Prostate gland (tissue), 2 donors: ENCODE measurements at regions not wholly inside any gene's neighbourhood (a gene's known extent, or its start where the extent isn't known, plus 50 kb on each side); places are given as distances from the start of the nearest gene placed in this dataset.
"Not testable (repeated sequence)": the region's sequence is repeated elsewhere in the genome, so short reads cannot be mapped to it uniquely, and the experiment has no call there.

Experiments used
- DNase-seq: peaks from one replicate; pipeline ENCODE4 v3.0.0-alpha.2; 2019; ENCODE audit warnings: low spot score
- H3K27ac ChIP-seq, 2 donors: fragments of 200-600 bp; sonication (generic); 2 replicates each; pipeline ENCODE4 v1.5.1; 2017 to 2019
- H3K27me3 ChIP-seq: fragments of 200-600 bp; sonication (generic); replicated peaks from 2 replicates; pipeline ENCODE4 v1.5.1; 2019; ENCODE audit not compliant: insufficient read depth
- H3K36me3 ChIP-seq, 2 donors: fragments of 200-600 bp; sonication (generic); 1 replicate in 1 of 2; 2 replicates in 1 of 2; pipeline versions ENCODE4 v1.5.1 to v1.8.1; 2017 to 2019
- H3K4me1 ChIP-seq: fragments of 200-600 bp; sonication (generic); replicated peaks from 2 replicates; pipeline ENCODE4 v1.5.1; 2019
- H3K4me3 ChIP-seq, 2 donors: fragments of 200-600 bp; sonication (generic); 2 replicates each; pipeline ENCODE4 v1.5.1; 2017 to 2019
- H3K9me3 ChIP-seq: fragments of 200-600 bp; sonication (generic); 2 replicates; pipeline ENCODE4 v1.5.1; 2017
- CTCF ChIP-seq, 4 experiments: fragments of 200-600 bp in 2 of 4; fragments of 450-650 bp in 2 of 4; sonication (generic) in 2 of 4; IDR thresholded peaks; 1 replicate in 3 of 4; 2 replicates in 1 of 4; pipeline ENCODE4 v1.5.1; 2016 to 2019; ENCODE audit warnings: antibody characterized with exemption in 4 of 4, mild to moderate bottlenecking in 2 of 4, moderate library complexity in 2 of 4
- POLR2A ChIP-seq: fragments of 450-650 bp; IDR thresholded peaks from one replicate; pipeline ENCODE4 v1.6.1; 2016; ENCODE audit warnings: antibody characterized with exemption, mild to moderate bottlenecking
- POLR2AphosphoS5 ChIP-seq: sonication (generic); formaldehyde crosslinking; IDR thresholded peaks from one replicate; pipeline ENCODE4 v1.6.1; 2017; ENCODE audit warnings: antibody characterized with exemption
- WGBS: methylation state at CpG from one replicate; pipeline ENCODE4 v1.1.5; 2018; 5-methylcytosine and 5-hydroxymethylcytosine counted together
- intact Hi-C: fragments of 100-400 bp; cut with DNase I; formaldehyde crosslinking; loops from one replicate; pipeline ENCODE4 v1.14.2; 2022

DNA sequence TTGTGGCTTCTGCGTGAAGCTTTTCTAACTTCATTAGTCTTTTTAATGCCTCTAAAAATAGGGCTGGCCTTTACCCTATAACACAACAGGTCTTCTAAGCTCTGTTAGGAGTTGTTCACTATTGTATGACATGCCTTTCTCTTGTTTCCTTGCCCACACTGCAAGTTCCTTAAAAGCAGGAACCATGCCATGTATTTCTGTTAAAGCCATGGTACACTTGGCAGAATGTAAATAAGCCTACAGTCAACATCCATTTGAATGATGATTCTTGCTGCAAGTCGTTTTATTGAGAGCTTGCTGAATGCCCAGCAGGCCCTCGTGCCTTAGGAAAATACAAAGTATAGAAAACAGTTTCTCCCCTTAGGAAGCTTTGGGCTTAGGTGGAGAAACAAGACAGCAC, 214.6 kb downstream of the DUSP10 start:
- H3K36me3 ChIP-seq, result no peaks in the 10 kb centered on the region
- H3K27me3 ChIP-seq, result no peaks in the 10 kb centered on the region
- intact Hi-C loops, result no loop called here
- no peaks in the 10 kb centered on the region for H3K9me3 ChIP-seq
- no peaks in the 10 kb centered on the region for H3K4me1 ChIP-seq
- WGBS, result 61% methylated on average over 3 of the region's 3 CpGs
- H3K4me3 ChIP-seq, result no peak overlapping the region
- no peak overlapping the region for H3K27ac ChIP-seq
- DNase-seq, result no peak
- TF ChIP-seq CTCF (IDR thresholded peaks at IDR 0.05) (no peak), POLR2AphosphoS5 (peak; percentile 50)

DNA sequence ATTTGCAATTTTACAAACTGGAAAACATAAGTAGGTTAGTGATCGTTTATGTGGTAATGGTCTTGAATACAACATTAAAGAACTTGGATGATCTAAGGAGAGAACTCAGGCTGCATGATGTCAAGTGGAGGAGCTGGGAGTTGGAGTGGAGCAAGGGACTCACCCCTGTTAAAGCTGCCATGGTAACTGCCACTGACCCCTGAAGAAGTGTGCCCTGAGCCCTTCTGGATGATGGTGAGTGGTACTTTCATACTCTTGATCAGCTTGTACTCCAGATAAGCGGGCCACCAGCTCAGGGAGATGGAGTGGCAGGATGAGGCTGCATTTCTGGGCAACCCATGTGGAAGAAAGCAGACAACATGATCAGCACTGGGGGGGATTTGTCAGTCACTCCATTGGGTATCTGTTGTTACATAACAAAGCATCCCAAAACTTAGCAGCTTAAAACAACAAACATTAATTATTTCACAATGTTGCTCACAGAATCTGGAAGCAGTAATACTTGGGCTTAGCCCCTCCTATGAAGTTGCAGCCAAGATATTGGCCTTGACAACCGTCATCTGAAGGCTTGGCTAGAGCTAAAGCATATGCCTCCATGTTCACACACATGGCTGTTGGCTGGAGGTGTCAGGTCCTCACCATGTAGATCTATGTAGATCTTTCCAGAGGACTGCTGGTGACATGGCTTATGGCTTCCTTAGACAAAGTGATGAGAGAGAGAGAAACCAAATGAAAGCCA, 213.8 kb downstream of the DUSP10 start:
- 77% methylated on average over 3 of the region's 3 CpGs for WGBS
- intact Hi-C loops, result no loop called here
- DNase-seq, result no peak

DNA sequence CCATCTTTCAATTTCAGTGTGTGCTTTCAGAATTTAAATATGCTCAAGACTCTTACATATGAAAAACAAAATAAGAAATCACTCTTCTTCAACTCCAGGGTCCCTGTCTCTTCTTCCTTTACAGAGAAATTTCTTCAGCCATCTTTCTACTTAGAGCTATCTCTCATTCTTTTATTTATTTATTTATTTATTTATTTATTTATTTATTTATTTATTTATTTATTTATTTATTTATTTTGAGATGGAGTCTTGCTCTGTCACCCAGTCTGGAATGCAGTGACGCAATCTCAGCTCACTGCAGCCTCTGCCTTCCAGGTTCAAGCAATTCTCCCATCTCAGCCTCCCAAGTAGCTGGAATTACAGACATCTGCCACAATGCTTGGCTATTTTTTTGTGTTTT, 211.7 kb downstream of the DUSP10 start:
- H3K9me3 ChIP-seq, H3K4me3 ChIP-seq, intact Hi-C loops, H3K4me1 ChIP-seq, DNase-seq, H3K36me3 ChIP-seq, H3K27me3 ChIP-seq, H3K27ac ChIP-seq: not testable (repeated sequence)
- 95% methylated on average over 1 of the region's 1 CpG for WGBS

More for the DNA sequence above, 213.8 kb downstream of the DUSP10 start:
- no peaks in the 10 kb centered on the region for H3K27me3 ChIP-seq
- H3K4me1 ChIP-seq, result no peaks in the 10 kb centered on the region
- H3K4me3 ChIP-seq, result no peak overlapping the region
- no peaks in the 10 kb centered on the region for H3K9me3 ChIP-seq
- no peak overlapping the region for H3K27ac ChIP-seq
- no peak for TF ChIP-seq POLR2A
- TF ChIP-seq CTCF (IDR thresholded peaks at IDR 0.05), result no peak
- TF ChIP-seq POLR2AphosphoS5, result no peak
- no peaks in the 10 kb centered on the region for H3K36me3 ChIP-seq

- Histone ChIP-seq H3K4me1 (no peaks in the 10 kb centered on the region), H3K27me3 (no peaks in the 10 kb centered on the region), H3K36me3 (no peaks in the 10 kb centered on the region), H3K9me3 (no peaks in the 10 kb centered on the region), H3K27ac (no peak overlapping the region), H3K4me3 (no peak overlapping the region)
- no peak for TF ChIP-seq POLR2AphosphoS5
- TF ChIP-seq CTCF (IDR thresholded peaks at IDR 0.05), result no peak
- no peak for TF ChIP-seq POLR2A
- intact Hi-C loops, result no loop called here
- no peak for DNase-seq
Measured at GRCh38 chr1:221530791-221531190, 211.1 kb downstream of the DUSP10 start.

DNA sequence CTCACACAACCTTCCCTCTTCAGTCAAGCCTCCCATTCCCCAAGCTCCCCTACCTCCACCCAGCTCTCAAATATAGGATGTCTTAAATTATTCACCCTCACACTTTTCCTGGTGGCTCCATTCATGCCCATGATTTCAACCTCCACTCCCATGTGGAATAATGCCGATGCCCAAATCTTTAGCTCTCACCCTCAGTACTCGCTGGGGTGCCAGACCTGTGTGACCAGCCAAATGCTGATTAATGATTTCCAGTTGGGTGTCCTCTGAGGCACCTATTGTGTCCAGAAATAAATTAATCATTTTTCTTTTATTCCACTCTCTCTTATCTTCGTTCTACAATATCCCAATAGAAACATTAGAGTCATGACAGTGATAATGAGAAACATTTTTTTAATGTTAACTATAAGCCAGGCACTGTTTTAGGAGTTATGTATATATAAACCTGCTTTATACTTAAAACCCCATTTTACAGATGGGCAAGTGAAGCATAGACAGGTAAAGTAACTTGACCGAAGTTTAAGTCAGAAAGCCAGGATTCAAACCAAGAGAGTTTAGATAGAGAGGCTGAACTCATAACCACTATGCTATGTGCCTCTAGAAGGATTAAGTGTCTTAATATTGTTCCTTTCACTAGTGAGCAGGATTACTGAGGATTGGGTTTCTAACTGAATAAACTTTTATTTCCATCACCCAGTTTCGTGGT, 209.7 kb downstream of the DUSP10 start:
- Histone ChIP-seq H3K27ac (no peak overlapping the region), H3K27me3 (no peaks in the 10 kb centered on the region), H3K9me3 (no peaks in the 10 kb centered on the region), H3K36me3 (no peaks in the 10 kb centered on the region), H3K4me3 (no peak overlapping the region), H3K4me1 (no peaks in the 10 kb centered on the region)
- 88% methylated on average over 5 of the region's 5 CpGs for WGBS
- TF ChIP-seq POLR2A (no peak), POLR2AphosphoS5 (no peak), CTCF (IDR thresholded peaks at IDR 0.05) (no peak)
- intact Hi-C loops, result no loop called here
- DNase-seq, result no peak
